H9 (cell line): ENCODE measurements at regions not wholly inside any gene's neighbourhood (a gene's known extent, or its start where the extent isn't known, plus 50 kb on each side); places are given as distances from the start of the nearest gene placed in this dataset.

Experiments
- DNase-seq: peaks from one replicate; pipeline ENCODE4 v3.0.0-alpha.2; 2017
- H2AFZ ChIP-seq: one replicate; pipeline ENCODE4 v1.6.1; 2013; ENCODE audit warnings: mild to moderate bottlenecking, low read length, control low read depth, moderate library complexity
- H2AK5ac ChIP-seq: 2 replicates; pipeline ENCODE4 v1.6.1; 2013; ENCODE audit warnings: low read length, control low read depth, mixed read lengths; ENCODE audit not compliant: insufficient read length
- H2BK120ac ChIP-seq: one replicate; pipeline ENCODE4 v1.6.1; 2013; ENCODE audit warnings: low read depth, mild to moderate bottlenecking, low read length, control low read depth, inconsistent platforms; ENCODE audit not compliant: poor library complexity, severe bottlenecking
- H2BK12ac ChIP-seq: 2 replicates; pipeline ENCODE4 v1.6.1; 2013; ENCODE audit warnings: low read length, control low read depth, mixed read lengths, low read depth; ENCODE audit not compliant: insufficient read length
- H2BK15ac ChIP-seq: 2 replicates; pipeline ENCODE4 v1.6.1; 2013; ENCODE audit warnings: low read depth, low read length, control low read depth
- H2BK20ac ChIP-seq: one replicate; pipeline ENCODE4 v1.6.1; 2013; ENCODE audit warnings: low read depth, mild to moderate bottlenecking, low read length, control low read depth, inconsistent platforms; ENCODE audit not compliant: poor library complexity, severe bottlenecking
- H2BK5ac ChIP-seq: 2 replicates; pipeline ENCODE4 v1.6.1; 2013; ENCODE audit warnings: low read length, control low read depth, mixed read lengths; ENCODE audit not compliant: insufficient read length
- H3K14ac ChIP-seq: 2 replicates; pipeline ENCODE4 v1.6.1; 2013; ENCODE audit warnings: low read length, control low read depth; ENCODE audit not compliant: insufficient read depth
- H3K18ac ChIP-seq: 2 replicates; pipeline ENCODE4 v1.6.1; 2013; ENCODE audit warnings: low read depth, mild to moderate bottlenecking, mixed read lengths, low read length, control low read depth; ENCODE audit not compliant: insufficient read length
- H3K23ac ChIP-seq: 2 replicates; pipeline ENCODE4 v1.6.1; 2013; ENCODE audit warnings: low read length, control low read depth, mixed read lengths, low read depth; ENCODE audit not compliant: insufficient read length
- H3K23me2 ChIP-seq: 2 replicates; pipeline ENCODE4 v1.6.1; 2013; ENCODE audit warnings: low read depth, mild to moderate bottlenecking, mixed read lengths, low read length, control low read depth; ENCODE audit not compliant: insufficient read length, poor library complexity, severe bottlenecking
- H3K27ac ChIP-seq: 2 replicates; pipeline ENCODE4 v1.5.1; 2013; ENCODE audit warnings: low read length, control low read depth, mixed read lengths, low read depth; ENCODE audit not compliant: insufficient read length
- H3K27me3 ChIP-seq: 2 replicates; pipeline ENCODE4 v1.6.1; 2013; ENCODE audit warnings: low read length, control low read depth, inconsistent platforms; ENCODE audit not compliant: insufficient read depth
- H3K4ac ChIP-seq: 2 replicates; pipeline ENCODE4 v1.6.1; 2013; ENCODE audit warnings: low read depth, mild to moderate bottlenecking, control low read depth, inconsistent platforms, low read length, moderate library complexity
- H3K4me1 ChIP-seq: 2 replicates; pipeline ENCODE4 v1.6.1; 2013; ENCODE audit warnings: low read length, control low read depth, inconsistent platforms; ENCODE audit not compliant: insufficient read depth
- H3K4me2 ChIP-seq: 2 replicates; pipeline ENCODE4 v1.6.1; 2013; ENCODE audit warnings: low read length, control low read depth, mixed read lengths; ENCODE audit not compliant: insufficient read length, insufficient read depth
- H3K56ac ChIP-seq: 2 replicates; pipeline ENCODE4 v1.6.1; 2013; ENCODE audit warnings: low read depth, mild to moderate bottlenecking, mixed read lengths, low read length, control low read depth; ENCODE audit not compliant: insufficient read length
- H3K79me1 ChIP-seq: 2 replicates; pipeline ENCODE4 v1.6.1; 2013; ENCODE audit warnings: low read depth, mild to moderate bottlenecking, moderate library complexity, low read length, control low read depth, inconsistent platforms; ENCODE audit not compliant: insufficient read depth, poor library complexity, severe bottlenecking
- H3K79me2 ChIP-seq: 2 replicates; pipeline ENCODE4 v1.6.1; 2013; ENCODE audit warnings: low read length, control low read depth, inconsistent platforms; ENCODE audit not compliant: insufficient read depth
- H3K9ac ChIP-seq: 2 replicates; pipeline ENCODE4 v1.6.1; 2013; ENCODE audit warnings: low read length, control low read depth, mixed read lengths; ENCODE audit not compliant: insufficient read length; ENCODE audit errors: extremely low read depth
- H3K9me3 ChIP-seq: one replicate; pipeline ENCODE4 v1.6.1; 2013; ENCODE audit warnings: low read depth, low read length, inconsistent platforms; ENCODE audit not compliant: control insufficient read depth
- H3T11ph ChIP-seq: one replicate; pipeline ENCODE4 v1.6.1; 2013; ENCODE audit warnings: mild to moderate bottlenecking, low read length, control low read depth, inconsistent platforms
- H4K20me1 ChIP-seq: one replicate; pipeline ENCODE4 v1.6.1; 2013; ENCODE audit not compliant: control insufficient read depth, insufficient read length, insufficient read depth
- H4K5ac ChIP-seq: 2 replicates; pipeline ENCODE4 v1.6.1; 2013; ENCODE audit warnings: low read depth, mild to moderate bottlenecking, mixed read lengths, low read length, control low read depth; ENCODE audit not compliant: insufficient read length
- H4K8ac ChIP-seq: replicated peaks from 2 replicates; pipeline ENCODE4 v1.6.1; 2013; ENCODE audit warnings: low read length, control low read depth, mixed read lengths, low read depth; ENCODE audit not compliant: insufficient read length
- H4K91ac ChIP-seq: 2 replicates; pipeline ENCODE4 v1.6.1; 2013; ENCODE audit warnings: low read depth, mild to moderate bottlenecking, moderate library complexity, mixed read lengths, low read length, control low read depth; ENCODE audit not compliant: insufficient read length
- H3K27ac Mint-ChIP-seq, 3 experiments: 2 replicates in 2 of 3; 3 replicates in 1 of 3; pipeline ENCODE4 v1.8.0; 2020 to 2021; ENCODE audit warnings: mixed read lengths in 3 of 3, mild to moderate bottlenecking in 1 of 3, moderate library complexity in 1 of 3
- H3K27me3 Mint-ChIP-seq: 2 replicates; pipeline ENCODE4 v1.8.0; 2021; ENCODE audit warnings: low read depth, mild to moderate bottlenecking, moderate library complexity, mixed read lengths
- H3K36me3 Mint-ChIP-seq, 3 experiments: 2 replicates in 2 of 3; 3 replicates in 1 of 3; pipeline ENCODE4 v1.8.0; 2020 to 2021; ENCODE audit warnings: low read depth in 3 of 3, mixed read lengths in 3 of 3; ENCODE audit not compliant: insufficient read depth in 1 of 3
- H3K4me1 Mint-ChIP-seq, 2 experiments: 2 replicates each; pipeline ENCODE4 v1.8.0; 2020; ENCODE audit warnings: mixed read lengths in 2 of 2
- H3K4me3 Mint-ChIP-seq, 2 experiments: 2 replicates in 1 of 2; 3 replicates in 1 of 2; pipeline ENCODE4 v1.8.0; 2020 to 2021; ENCODE audit warnings: mild to moderate bottlenecking in 2 of 2, mixed read lengths in 2 of 2, moderate library complexity in 1 of 2
- H3K9me3 Mint-ChIP-seq, 2 experiments: 2 replicates in 1 of 2; 3 replicates in 1 of 2; pipeline ENCODE4 v1.8.0; 2020; ENCODE audit warnings: mild to moderate bottlenecking in 2 of 2, mixed read lengths in 2 of 2, moderate library complexity in 1 of 2
- WGBS: extraction: QIAGEN DNeasy Blood & Tissue Kit; methylation state at CpG from one replicate; pipeline ENCODE4 v1.1.7; 2013; ENCODE audit warnings: missing lambda C conversion rate, low lambda C conversion rate, mixed read lengths; ENCODE audit not compliant: insufficient read length; ENCODE audit errors: extremely low coverage; 5-methylcytosine and 5-hydroxymethylcytosine counted together
- TF ChIP-seq, protein P1 (sequence below): fragments of 200-600 bp; sonication (generic); conservative IDR thresholded peaks from 3 replicates; pipeline ENCODE4 v1.8.0; 2021; ENCODE audit warnings: antibody characterized with exemption, mild to moderate bottlenecking

- Histone ChIP-seq H3K4me2 (no peak overlapping the region), H3K14ac (no peak overlapping the region), H3K9me3 (no peaks in the 10 kb centered on the region), H2AK5ac (no peak overlapping the region), H2BK12ac (no peak overlapping the region), H3K4ac (no peak overlapping the region), H4K91ac (no peak overlapping the region), H3K4me1 (no peaks in the 10 kb centered on the region), H3K56ac (no peak overlapping the region), H2BK120ac (no peak overlapping the region), H2BK15ac (no peak overlapping the region), H3K23me2 (no peaks in the 10 kb centered on the region), H4K5ac (no peak overlapping the region), H3K27me3 (no peaks in the 10 kb centered on the region), H3K79me2 (no peaks in the 10 kb centered on the region), H3K9ac (no peak overlapping the region), H3K23ac (no peak overlapping the region), H2AFZ (no peak overlapping the region), H3K27ac (no peak overlapping the region), H3T11ph (no peak overlapping the region), H3K79me1 (no peaks in the 10 kb centered on the region), H3K18ac (no peak overlapping the region), H2BK20ac (no peak overlapping the region), H4K8ac (no peak overlapping the region), H4K20me1 (no peaks in the 10 kb centered on the region), H2BK5ac (no peak overlapping the region)
- Mint-ChIP-seq H3K9me3 (no peaks in the 10 kb centered on the region; a peak in 2 of 5 replicates), H3K27me3 (no peaks in the 10 kb centered on the region; the same call in 1 of the 2 replicates), H3K4me3 (no peak overlapping the region), H3K4me1 (no peaks in the 10 kb centered on the region), H3K27ac (no peak overlapping the region), H3K36me3 (no peaks in the 10 kb centered on the region)
- WGBS, result no CpG with 5 or more reads among the region's 4 CpGs
- no peak for DNase-seq
- TF ChIP-seq, protein P1, sequence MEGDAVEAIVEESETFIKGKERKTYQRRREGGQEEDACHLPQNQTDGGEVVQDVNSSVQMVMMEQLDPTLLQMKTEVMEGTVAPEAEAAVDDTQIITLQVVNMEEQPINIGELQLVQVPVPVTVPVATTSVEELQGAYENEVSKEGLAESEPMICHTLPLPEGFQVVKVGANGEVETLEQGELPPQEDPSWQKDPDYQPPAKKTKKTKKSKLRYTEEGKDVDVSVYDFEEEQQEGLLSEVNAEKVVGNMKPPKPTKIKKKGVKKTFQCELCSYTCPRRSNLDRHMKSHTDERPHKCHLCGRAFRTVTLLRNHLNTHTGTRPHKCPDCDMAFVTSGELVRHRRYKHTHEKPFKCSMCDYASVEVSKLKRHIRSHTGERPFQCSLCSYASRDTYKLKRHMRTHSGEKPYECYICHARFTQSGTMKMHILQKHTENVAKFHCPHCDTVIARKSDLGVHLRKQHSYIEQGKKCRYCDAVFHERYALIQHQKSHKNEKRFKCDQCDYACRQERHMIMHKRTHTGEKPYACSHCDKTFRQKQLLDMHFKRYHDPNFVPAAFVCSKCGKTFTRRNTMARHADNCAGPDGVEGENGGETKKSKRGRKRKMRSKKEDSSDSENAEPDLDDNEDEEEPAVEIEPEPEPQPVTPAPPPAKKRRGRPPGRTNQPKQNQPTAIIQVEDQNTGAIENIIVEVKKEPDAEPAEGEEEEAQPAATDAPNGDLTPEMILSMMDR, result no peak
These were observed 232.6 kb downstream of the PRDM9 start for GRCh38 chr5:23740029-23740428.
